PC-3 (cell line): ENCODE measurements at regions not wholly inside any gene's neighbourhood (a gene's known extent, or its start where the extent isn't known, plus 50 kb on each side); places are given as distances from the start of the nearest gene placed in this dataset.
"Not testable (repeated sequence)": the region's sequence is repeated elsewhere in the genome, so short reads cannot be mapped to it uniquely, and the experiment has no call there.

Source experiments
- EZH2 ChIP-seq: fragments of 300-600 bp; sonication (generic); IDR thresholded peaks from one replicate; pipeline ENCODE4 v1.6.1; 2017; ENCODE audit warnings: antibody characterized with exemption, mild to moderate bottlenecking, low read length; ENCODE audit not compliant: unreplicated experiment
- EZH2phosphoT487 ChIP-seq: fragments of 300-600 bp; sonication (generic); IDR thresholded peaks from 2 replicates; pipeline ENCODE4 v1.6.1; 2018; ENCODE audit warnings: mild to moderate bottlenecking, antibody characterized with exemption, low read length, borderline replicate concordance
- TF ChIP-seq, protein P1 (sequence below): fragments of 300-600 bp; sonication (generic); conservative IDR thresholded peaks from 2 replicates; pipeline ENCODE4 v1.5.1; 2017; ENCODE audit warnings: antibody characterized with exemption, low read depth, mild to moderate bottlenecking, low read length

DNA sequence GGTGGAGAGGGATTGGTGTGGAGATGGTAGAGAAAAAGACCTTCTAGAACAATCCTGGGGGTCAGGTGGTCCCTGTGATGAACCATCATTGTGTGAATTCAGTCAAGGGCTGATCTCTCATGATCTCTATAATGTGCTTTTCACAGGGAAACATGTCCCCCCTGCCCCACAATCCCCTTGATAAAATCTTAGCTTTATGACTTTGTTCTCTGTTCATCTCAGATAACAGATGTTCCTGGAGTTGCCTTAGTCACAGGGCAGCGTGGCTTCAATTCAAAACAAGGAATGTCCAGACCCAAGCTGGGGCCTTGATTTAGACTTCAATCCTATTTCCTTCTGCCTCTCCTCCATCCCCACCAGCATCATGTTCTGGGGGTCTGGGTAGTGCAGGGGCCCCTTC, 171.5 kb downstream of the CRLF3 start:
- TF ChIP-seq, protein P1, sequence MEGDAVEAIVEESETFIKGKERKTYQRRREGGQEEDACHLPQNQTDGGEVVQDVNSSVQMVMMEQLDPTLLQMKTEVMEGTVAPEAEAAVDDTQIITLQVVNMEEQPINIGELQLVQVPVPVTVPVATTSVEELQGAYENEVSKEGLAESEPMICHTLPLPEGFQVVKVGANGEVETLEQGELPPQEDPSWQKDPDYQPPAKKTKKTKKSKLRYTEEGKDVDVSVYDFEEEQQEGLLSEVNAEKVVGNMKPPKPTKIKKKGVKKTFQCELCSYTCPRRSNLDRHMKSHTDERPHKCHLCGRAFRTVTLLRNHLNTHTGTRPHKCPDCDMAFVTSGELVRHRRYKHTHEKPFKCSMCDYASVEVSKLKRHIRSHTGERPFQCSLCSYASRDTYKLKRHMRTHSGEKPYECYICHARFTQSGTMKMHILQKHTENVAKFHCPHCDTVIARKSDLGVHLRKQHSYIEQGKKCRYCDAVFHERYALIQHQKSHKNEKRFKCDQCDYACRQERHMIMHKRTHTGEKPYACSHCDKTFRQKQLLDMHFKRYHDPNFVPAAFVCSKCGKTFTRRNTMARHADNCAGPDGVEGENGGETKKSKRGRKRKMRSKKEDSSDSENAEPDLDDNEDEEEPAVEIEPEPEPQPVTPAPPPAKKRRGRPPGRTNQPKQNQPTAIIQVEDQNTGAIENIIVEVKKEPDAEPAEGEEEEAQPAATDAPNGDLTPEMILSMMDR: not testable (repeated sequence)
- not testable (repeated sequence) for TF ChIP-seq EZH2, EZH2phosphoT487
